ENCODE measurements at regions not wholly inside any gene's neighbourhood (a gene's known extent, or its start where the extent isn't known, plus 50 kb on each side); places are given as distances from the start of the nearest gene placed in this dataset.

GRCh38 chr16:5835876-5836275 lies 738.3 kb upstream of the EEF2KMT start:
- TF ChIP-seq CTCF (IDR thresholded peaks at IDR 0.05) (no peak), POLR2A (IDR thresholded peaks at IDR 0.05) (no peak), EP300 (IDR thresholded peaks at IDR 0.05) (no peak), POLR2AphosphoS5 (IDR thresholded peaks at IDR 0.05) (no peak)
